Fibroblast of lung (primary cell): ENCODE measurements at regions not wholly inside any gene's neighbourhood (a gene's known extent, or its start where the extent isn't known, plus 50 kb on each side); places are given as distances from the start of the nearest gene placed in this dataset.

Source experiments
- CTCF ChIP-seq, 2 donors: IDR thresholded peaks in 1 of 2; conservative IDR thresholded peaks in 1 of 2; 1 replicate in 1 of 2; 2 replicates in 1 of 2; pipeline ENCODE4 v1.5.1; 2011 to 2012; ENCODE audit warnings: low read length in 2 of 2, control low read depth in 1 of 2, inconsistent platforms in 1 of 2, low read depth in 1 of 2, mild to moderate bottlenecking in 1 of 2
- EZH2 ChIP-seq: IDR thresholded peaks from 2 replicates; pipeline ENCODE4 v1.5.1; 2012; ENCODE audit warnings: low read length, control low read depth, mild to moderate bottlenecking; ENCODE audit errors: missing control alignments

- TF ChIP-seq CTCF (conservative IDR thresholded peaks at IDR 0.05 in 1 of 2, IDR thresholded peaks at IDR 0.05 in 1 of 2; ENCODE audit: low read depth in 1 of 2, low read length in 2 of 2) (no peak), EZH2 (no peak)
These were observed 613.3 kb upstream of the PLXNA2 start for GRCh38 chr1:208857465-208857864.
